GM12878 (cell line): ENCODE measurements at regions not wholly inside any gene's neighbourhood (a gene's known extent, or its start where the extent isn't known, plus 50 kb on each side); places are given as distances from the start of the nearest gene placed in this dataset.

Experiments
- DPF2 ChIP-seq: fragments of 450-650 bp; IDR thresholded peaks from 2 replicates; pipeline ENCODE4 v1.6.1; 2017; ENCODE audit warnings: mild to moderate bottlenecking
- FOXM1 ChIP-seq: IDR thresholded peaks from 2 replicates; pipeline ENCODE4 v1.6.1; 2012; ENCODE audit warnings: low read depth, mild to moderate bottlenecking, inconsistent platforms, low read length, moderate library complexity
- ZNF24 ChIP-seq: fragments of 450-650 bp; IDR thresholded peaks from 2 replicates; pipeline ENCODE4 v1.6.1; 2017; ENCODE audit warnings: antibody characterized with exemption, mild to moderate bottlenecking
- TF ChIP-seq, protein P1 (sequence below): fragments of 150-350 bp; IDR thresholded peaks from 2 replicates; pipeline ENCODE4 v1.6.1; 2016; ENCODE audit warnings: low read depth, low read length
- TF ChIP-seq, protein P2 (sequence below): fragments of 450-650 bp; IDR thresholded peaks from 2 replicates; pipeline ENCODE4 v1.6.1; 2018; ENCODE audit warnings: mild to moderate bottlenecking, low read depth, moderate library complexity; ENCODE audit not compliant: partially characterized antibody
- TF ChIP-seq, protein P3 (sequence below): fragments of 450-650 bp; IDR thresholded peaks from 2 replicates; pipeline ENCODE4 v1.6.1; 2017; ENCODE audit warnings: mild to moderate bottlenecking

DNA sequence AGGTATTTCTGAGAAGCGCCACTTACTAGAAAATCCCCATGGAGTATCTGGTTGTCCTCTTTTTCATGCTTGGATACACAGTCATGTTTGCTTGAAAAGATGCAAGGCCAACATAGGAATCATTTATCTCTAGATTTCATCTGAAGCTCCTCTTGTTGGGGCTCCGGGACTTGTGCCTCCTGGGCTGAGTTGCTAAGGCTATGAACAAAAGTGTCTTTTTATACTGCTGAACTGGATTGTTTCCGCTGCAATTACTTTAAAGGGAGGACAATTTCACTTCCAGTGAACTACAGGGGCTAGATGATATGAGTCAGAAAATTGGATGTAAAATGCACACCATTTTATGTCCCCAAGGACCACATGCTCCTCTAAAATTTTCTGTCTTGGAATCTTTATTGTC is 114.1 kb downstream of the TNFSF13B start (continued):
- TF ChIP-seq, protein P1, sequence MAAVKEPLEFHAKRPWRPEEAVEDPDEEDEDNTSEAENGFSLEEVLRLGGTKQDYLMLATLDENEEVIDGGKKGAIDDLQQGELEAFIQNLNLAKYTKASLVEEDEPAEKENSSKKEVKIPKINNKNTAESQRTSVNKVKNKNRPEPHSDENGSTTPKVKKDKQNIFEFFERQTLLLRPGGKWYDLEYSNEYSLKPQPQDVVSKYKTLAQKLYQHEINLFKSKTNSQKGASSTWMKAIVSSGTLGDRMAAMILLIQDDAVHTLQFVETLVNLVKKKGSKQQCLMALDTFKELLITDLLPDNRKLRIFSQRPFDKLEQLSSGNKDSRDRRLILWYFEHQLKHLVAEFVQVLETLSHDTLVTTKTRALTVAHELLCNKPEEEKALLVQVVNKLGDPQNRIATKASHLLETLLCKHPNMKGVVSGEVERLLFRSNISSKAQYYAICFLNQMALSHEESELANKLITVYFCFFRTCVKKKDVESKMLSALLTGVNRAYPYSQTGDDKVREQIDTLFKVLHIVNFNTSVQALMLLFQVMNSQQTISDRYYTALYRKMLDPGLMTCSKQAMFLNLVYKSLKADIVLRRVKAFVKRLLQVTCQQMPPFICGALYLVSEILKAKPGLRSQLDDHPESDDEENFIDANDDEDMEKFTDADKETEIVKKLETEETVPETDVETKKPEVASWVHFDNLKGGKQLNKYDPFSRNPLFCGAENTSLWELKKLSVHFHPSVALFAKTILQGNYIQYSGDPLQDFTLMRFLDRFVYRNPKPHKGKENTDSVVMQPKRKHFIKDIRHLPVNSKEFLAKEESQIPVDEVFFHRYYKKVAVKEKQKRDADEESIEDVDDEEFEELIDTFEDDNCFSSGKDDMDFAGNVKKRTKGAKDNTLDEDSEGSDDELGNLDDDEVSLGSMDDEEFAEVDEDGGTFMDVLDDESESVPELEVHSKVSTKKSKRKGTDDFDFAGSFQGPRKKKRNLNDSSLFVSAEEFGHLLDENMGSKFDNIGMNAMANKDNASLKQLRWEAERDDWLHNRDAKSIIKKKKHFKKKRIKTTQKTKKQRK = no peak
- TF ChIP-seq FOXM1 (no peak), DPF2 (no peak), ZNF24 (no peak)
- TF ChIP-seq, protein P2, sequence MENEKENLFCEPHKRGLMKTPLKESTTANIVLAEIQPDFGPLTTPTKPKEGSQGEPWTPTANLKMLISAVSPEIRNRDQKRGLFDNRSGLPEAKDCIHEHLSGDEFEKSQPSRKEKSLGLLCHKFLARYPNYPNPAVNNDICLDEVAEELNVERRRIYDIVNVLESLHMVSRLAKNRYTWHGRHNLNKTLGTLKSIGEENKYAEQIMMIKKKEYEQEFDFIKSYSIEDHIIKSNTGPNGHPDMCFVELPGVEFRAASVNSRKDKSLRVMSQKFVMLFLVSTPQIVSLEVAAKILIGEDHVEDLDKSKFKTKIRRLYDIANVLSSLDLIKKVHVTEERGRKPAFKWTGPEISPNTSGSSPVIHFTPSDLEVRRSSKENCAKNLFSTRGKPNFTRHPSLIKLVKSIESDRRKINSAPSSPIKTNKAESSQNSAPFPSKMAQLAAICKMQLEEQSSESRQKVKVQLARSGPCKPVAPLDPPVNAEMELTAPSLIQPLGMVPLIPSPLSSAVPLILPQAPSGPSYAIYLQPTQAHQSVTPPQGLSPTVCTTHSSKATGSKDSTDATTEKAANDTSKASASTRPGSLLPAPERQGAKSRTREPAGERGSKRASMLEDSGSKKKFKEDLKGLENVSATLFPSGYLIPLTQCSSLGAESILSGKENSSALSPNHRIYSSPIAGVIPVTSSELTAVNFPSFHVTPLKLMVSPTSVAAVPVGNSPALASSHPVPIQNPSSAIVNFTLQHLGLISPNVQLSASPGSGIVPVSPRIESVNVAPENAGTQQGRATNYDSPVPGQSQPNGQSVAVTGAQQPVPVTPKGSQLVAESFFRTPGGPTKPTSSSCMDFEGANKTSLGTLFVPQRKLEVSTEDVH = no peak
- TF ChIP-seq, protein P3, sequence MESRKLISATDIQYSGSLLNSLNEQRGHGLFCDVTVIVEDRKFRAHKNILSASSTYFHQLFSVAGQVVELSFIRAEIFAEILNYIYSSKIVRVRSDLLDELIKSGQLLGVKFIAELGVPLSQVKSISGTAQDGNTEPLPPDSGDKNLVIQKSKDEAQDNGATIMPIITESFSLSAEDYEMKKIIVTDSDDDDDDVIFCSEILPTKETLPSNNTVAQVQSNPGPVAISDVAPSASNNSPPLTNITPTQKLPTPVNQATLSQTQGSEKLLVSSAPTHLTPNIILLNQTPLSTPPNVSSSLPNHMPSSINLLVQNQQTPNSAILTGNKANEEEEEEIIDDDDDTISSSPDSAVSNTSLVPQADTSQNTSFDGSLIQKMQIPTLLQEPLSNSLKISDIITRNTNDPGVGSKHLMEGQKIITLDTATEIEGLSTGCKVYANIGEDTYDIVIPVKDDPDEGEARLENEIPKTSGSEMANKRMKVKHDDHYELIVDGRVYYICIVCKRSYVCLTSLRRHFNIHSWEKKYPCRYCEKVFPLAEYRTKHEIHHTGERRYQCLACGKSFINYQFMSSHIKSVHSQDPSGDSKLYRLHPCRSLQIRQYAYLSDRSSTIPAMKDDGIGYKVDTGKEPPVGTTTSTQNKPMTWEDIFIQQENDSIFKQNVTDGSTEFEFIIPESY = no peak
